SK-N-SH (cell line): ENCODE measurements at regions not wholly inside any gene's neighbourhood (a gene's known extent, or its start where the extent isn't known, plus 50 kb on each side); places are given as distances from the start of the nearest gene placed in this dataset.

Source experiments
- CTCF ChIA-PET: fragments of 300-600, 350-600 bp; formaldehyde crosslinking; extraction: SDS; loops from one replicate; lab custom pipeline; 2021; lab: Yijun Ruan, JAX
- POLR2A ChIA-PET: fragments of 350-600 bp; sonication (Branson Sonifier 250); formaldehyde crosslinking; extraction: SDS; loops from one replicate; lab custom pipeline; 2020; ENCODE audit warnings: antibody characterized with exemption, inconsistent platforms; lab: Yijun Ruan, JAX
- DNase-seq: peaks from one replicate; pipeline ENCODE4 v3.0.0; 2012
- H2AFZ ChIP-seq: fragments of 200-600 bp; sonication (generic); 2 replicates; pipeline ENCODE4 v1.8.1; 2016; ENCODE audit warnings: antibody characterized with exemption, mild to moderate bottlenecking, low read depth
- H3F3A ChIP-seq: fragments of 200-600 bp; sonication (generic); replicated peaks from 2 replicates; pipeline ENCODE3; 2016; ENCODE audit warnings: antibody characterized with exemption, mild to moderate bottlenecking; ENCODE audit not compliant: insufficient read depth
- H3K27ac ChIP-seq, 2 experiments: fragments of 200-500 bp in 1 of 2; fragments of 200-600 bp in 1 of 2; sonication (Bioruptor generic) in 1 of 2; sonication (generic), shearing (Covaris generic) in 1 of 2; 2 replicates each; pipeline versions ENCODE4 v1.5.1 to v1.6.1; 2014 to 2016; ENCODE audit warnings: low read depth in 2 of 2, inconsistent platforms in 1 of 2, low read length in 1 of 2, mild to moderate bottlenecking in 1 of 2, mixed read lengths in 1 of 2
- H3K27me3 ChIP-seq: fragments of 200-600 bp; sonication (generic), shearing (Covaris generic); 2 replicates; pipeline ENCODE4 v1.6.1; 2016; ENCODE audit warnings: mixed run types; ENCODE audit not compliant: insufficient read depth
- H3K36me3 ChIP-seq, 2 experiments: fragments of 200-500 bp in 1 of 2; fragments of 200-600 bp in 1 of 2; sonication (Bioruptor generic) in 1 of 2; sonication (generic) in 1 of 2; replicated peaks in 1 of 2; 2 replicates each; pipeline versions ENCODE3 to v1.5.1; 2014 to 2016; ENCODE audit warnings: low read length in 1 of 2, mild to moderate bottlenecking in 1 of 2; ENCODE audit not compliant: insufficient read depth in 2 of 2, control insufficient read depth in 1 of 2
- H3K4me1 ChIP-seq, 2 experiments: fragments of 200-500 bp in 1 of 2; fragments of 200-600 bp in 1 of 2; sonication (Bioruptor generic) in 1 of 2; sonication (generic), shearing (Covaris generic) in 1 of 2; 2 replicates each; pipeline versions ENCODE4 v1.5.1 to v1.6.1; 2014 to 2016; ENCODE audit warnings: low read depth in 1 of 2, low read length in 1 of 2, mixed run types in 1 of 2; ENCODE audit not compliant: insufficient read depth in 2 of 2, control insufficient read depth in 1 of 2
- H3K4me2 ChIP-seq: fragments of 200-600 bp; sonication (generic), shearing (Covaris generic); 2 replicates; pipeline ENCODE4 v1.6.1; 2017; ENCODE audit warnings: mixed run types
- H3K4me3 ChIP-seq, 2 experiments: fragments of 200-500 bp in 1 of 2; fragments of 200-600 bp in 1 of 2; sonication (Bioruptor generic) in 1 of 2; sonication (generic), shearing (Covaris generic) in 1 of 2; 2 replicates each; pipeline versions ENCODE4 v1.5.1 to v1.8.1; 2014 to 2016; ENCODE audit warnings: low read depth in 2 of 2, inconsistent platforms in 1 of 2, low read length in 1 of 2, mild to moderate bottlenecking in 1 of 2, mixed read lengths in 1 of 2, moderate library complexity in 1 of 2
- H3K79me2 ChIP-seq: fragments of 200-600 bp; sonication (generic); 2 replicates; pipeline ENCODE4 v1.8.1; 2017; ENCODE audit warnings: mild to moderate bottlenecking; ENCODE audit not compliant: insufficient read depth
- H3K9ac ChIP-seq: fragments of 200-600 bp; sonication (generic); 2 replicates; pipeline ENCODE4 v1.6.1; 2017; ENCODE audit warnings: mixed run types
- H3K9me2 ChIP-seq: fragments of 200-600 bp; sonication (generic); 2 replicates; pipeline ENCODE4 v1.6.1; 2017; ENCODE audit warnings: mixed run types
- H3K9me3 ChIP-seq: fragments of 200-600 bp; sonication (generic); 2 replicates; pipeline ENCODE4 v1.6.1; 2017; ENCODE audit warnings: mixed run types, mild to moderate bottlenecking, moderate library complexity
- H4K20me1 ChIP-seq: fragments of 200-600 bp; sonication (generic); 2 replicates; pipeline ENCODE4 v1.6.1; 2017; ENCODE audit warnings: mild to moderate bottlenecking, mixed run types; ENCODE audit not compliant: insufficient read depth
- EZH2phosphoT487 ChIP-seq: fragments of 200-600 bp; sonication (generic); IDR thresholded peaks from 2 replicates; pipeline ENCODE4 v1.6.1; 2017; ENCODE audit warnings: low read depth, mixed run types, mild to moderate bottlenecking, antibody characterized with exemption, moderate library complexity, borderline replicate concordance
- GABPA ChIP-seq: IDR thresholded peaks from 2 replicates; pipeline ENCODE4 v1.4.0; 2012; ENCODE audit warnings: low read depth, mild to moderate bottlenecking
- GATA2 ChIP-seq: sonication (generic); formaldehyde crosslinking; IDR thresholded peaks from 2 replicates; pipeline ENCODE4 v1.5.0; 2020; ENCODE audit warnings: mild to moderate bottlenecking, missing genetic modification reagents
- IRF3 ChIP-seq: fragments of 150-350 bp; IDR thresholded peaks from 2 replicates; pipeline ENCODE4 v1.6.1; 2016; ENCODE audit warnings: mild to moderate bottlenecking, low read depth, low read length
- JUND ChIP-seq: IDR thresholded peaks from 2 replicates; pipeline ENCODE4 v1.4.0; 2012
- MAX ChIP-seq: IDR thresholded peaks from 2 replicates; pipeline ENCODE4 v1.4.0; 2012; ENCODE audit warnings: low read depth
- MEF2A ChIP-seq: IDR thresholded peaks from 2 replicates; pipeline ENCODE4 v1.4.0; 2012; ENCODE audit warnings: low read depth, borderline replicate concordance
- MXI1 ChIP-seq: IDR thresholded peaks from 2 replicates; pipeline ENCODE4 v1.6.1; 2012; ENCODE audit warnings: mild to moderate bottlenecking, low read depth, low read length, improper control_type of control experiment
- NFIC ChIP-seq: IDR thresholded peaks from 2 replicates; pipeline ENCODE4 v1.4.0; 2012; ENCODE audit warnings: borderline replicate concordance
- REST ChIP-seq: IDR thresholded peaks from 2 replicates; pipeline ENCODE4 v1.6.1; 2012; ENCODE audit warnings: mild to moderate bottlenecking, low read depth, low read length, moderate library complexity
- RFX5 ChIP-seq: IDR thresholded peaks from 2 replicates; pipeline ENCODE4 v1.6.1; 2012; ENCODE audit warnings: mild to moderate bottlenecking, improper control_type of control experiment, low read length
- TAF1 ChIP-seq: IDR thresholded peaks from 2 replicates; pipeline ENCODE4 v1.6.1; 2012; ENCODE audit warnings: low read depth, mild to moderate bottlenecking, low read length, moderate library complexity, borderline replicate concordance
- TEAD4 ChIP-seq: IDR thresholded peaks from 2 replicates; pipeline ENCODE4 v1.4.0; 2012; ENCODE audit warnings: mild to moderate bottlenecking, borderline replicate concordance; ENCODE audit not compliant: insufficient read depth
- USF2 ChIP-seq: fragments of 150-350 bp; IDR thresholded peaks from 2 replicates; pipeline ENCODE4 v1.6.1; 2017; ENCODE audit warnings: antibody characterized with exemption, low read length, low read depth, borderline replicate concordance
- WGBS: methylation state at CpG from one replicate; pipeline ENCODE4 v1.1.6; 2017; ENCODE audit warnings: low lambda C conversion rate; 5-methylcytosine and 5-hydroxymethylcytosine counted together

GRCh38 chrX:127057891-127058619 lies 238.5 kb downstream of the PRR32 start:
- H3K4me2 ChIP-seq, result no peak overlapping the region
- H3F3A ChIP-seq, result no peaks in the 10 kb centered on the region
- DNase-seq, result no peak
- POLR2A ChIA-PET, result no interaction called here
- no peaks in the 10 kb centered on the region for H3K9me2 ChIP-seq
- no peak overlapping the region for H2AFZ ChIP-seq
- no peaks in the 10 kb centered on the region; the same call in 1 of the 2 replicates for H3K9me3 ChIP-seq
- H3K27me3 ChIP-seq, result no peaks in the 10 kb centered on the region
- 1% methylated on average over 3 of the region's 3 CpGs for WGBS
- CTCF ChIA-PET, result no interaction called here
- no peak overlapping the region for H3K27ac ChIP-seq
- H3K4me3 ChIP-seq, result no peak overlapping the region
- no peaks in the 10 kb centered on the region for H4K20me1 ChIP-seq
- TF ChIP-seq NFIC, result no peak
- TF ChIP-seq MXI1, result no peak
- TF ChIP-seq RFX5, result no peak
- TF ChIP-seq REST, result no peak
- no peak for TF ChIP-seq USF2
- TF ChIP-seq JUND, result no peak
- no peaks in the 10 kb centered on the region for H3K36me3 ChIP-seq
- H3K79me2 ChIP-seq, result no peaks in the 10 kb centered on the region
- no peaks in the 10 kb centered on the region for H3K4me1 ChIP-seq
- H3K9ac ChIP-seq, result no peak overlapping the region

- H3K9ac ChIP-seq, result no peak overlapping the region
- H3K9me2 ChIP-seq, result no peaks in the 10 kb centered on the region
- no peak overlapping the region for H3K4me2 ChIP-seq
- no peaks in the 10 kb centered on the region for H3K79me2 ChIP-seq
- no peaks in the 10 kb centered on the region for H3K9me3 ChIP-seq
- H3K4me3 ChIP-seq, result no peak overlapping the region
- ChIA-PET CTCF (no interaction called here), POLR2A (no interaction called here)
- no peaks in the 10 kb centered on the region for H3K36me3 ChIP-seq
- no peak overlapping the region for H3K27ac ChIP-seq
- H3K4me1 ChIP-seq, result no peaks in the 10 kb centered on the region
- no peaks in the 10 kb centered on the region for H4K20me1 ChIP-seq
- 6% methylated on average over 2 of the region's 2 CpGs for WGBS
- H3K27me3 ChIP-seq, result no peaks in the 10 kb centered on the region
- H2AFZ ChIP-seq, result no peak overlapping the region
- no peak for TF ChIP-seq REST
- no peak for TF ChIP-seq TAF1
- no peak for TF ChIP-seq GABPA
- TF ChIP-seq IRF3, result no peak
- TF ChIP-seq MAX, result no peak
- no peak for TF ChIP-seq TEAD4
- no peak for TF ChIP-seq EZH2phosphoT487
- no peak for TF ChIP-seq GATA2
- no peak for TF ChIP-seq JUND
- no peak for TF ChIP-seq USF2
- no peak for TF ChIP-seq MEF2A
- TF ChIP-seq MXI1, result no peak
- no peak for DNase-seq
- H3F3A ChIP-seq, result no peaks in the 10 kb centered on the region
Measured at GRCh38 chrX:127085939-127086338, 266.4 kb downstream of the PRR32 start.
